GM19438 (cell line): ENCODE measurements at regions not wholly inside any gene's neighbourhood (a gene's known extent, or its start where the extent isn't known, plus 50 kb on each side); places are given as distances from the start of the nearest gene placed in this dataset.
"Not testable (repeated sequence)": the region's sequence is repeated elsewhere in the genome, so short reads cannot be mapped to it uniquely, and the experiment has no call there.

ENCODE experiments used
- ATAC-seq: cut with Tn5 transposase; IDR thresholded peaks from one replicate; pipeline ENCODE4 v1.9.1; 2021; ENCODE audit warnings: low read depth; ENCODE audit not compliant: unreplicated experiment

DNA sequence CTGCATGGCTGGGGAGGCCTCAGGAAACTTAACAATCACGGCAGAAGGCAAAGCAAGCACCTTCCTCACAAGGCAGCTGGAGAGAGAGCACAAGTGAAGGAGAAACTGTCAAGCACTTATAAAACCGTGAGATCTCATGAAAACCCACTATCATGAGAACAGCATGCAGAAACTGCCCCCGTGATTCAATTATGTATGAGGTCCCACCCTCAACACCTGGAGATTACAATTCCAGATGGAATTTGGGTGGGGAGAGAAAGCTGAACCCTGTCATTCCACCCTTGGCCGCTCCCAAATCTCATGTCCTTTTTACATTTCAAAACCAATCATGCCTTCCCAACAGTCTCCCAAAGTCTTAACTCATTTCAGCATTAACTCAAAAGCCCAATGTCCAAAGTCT lies 107.2 kb upstream of the ECI2 start:
- ATAC-seq = no peak

GRCh38 chr6:4240148-4240547 lies 104.8 kb upstream of the ECI2 start:
- no peak for ATAC-seq

GRCh38 chr6:4225161-4225872 lies 89.9 kb upstream of the ECI2 start:
- no peak for ATAC-seq

- ATAC-seq = no peak
Observed at GRCh38 chr6:4224067-4224978, 88.9 kb upstream of the ECI2 start.

- no peak for ATAC-seq
Observed at GRCh38 chr6:4220558-4220957, 85.2 kb upstream of the ECI2 start.

- not testable (repeated sequence) for ATAC-seq
Observed at GRCh38 chr6:4218619-4219317, 83.4 kb upstream of the ECI2 start.

DNA sequence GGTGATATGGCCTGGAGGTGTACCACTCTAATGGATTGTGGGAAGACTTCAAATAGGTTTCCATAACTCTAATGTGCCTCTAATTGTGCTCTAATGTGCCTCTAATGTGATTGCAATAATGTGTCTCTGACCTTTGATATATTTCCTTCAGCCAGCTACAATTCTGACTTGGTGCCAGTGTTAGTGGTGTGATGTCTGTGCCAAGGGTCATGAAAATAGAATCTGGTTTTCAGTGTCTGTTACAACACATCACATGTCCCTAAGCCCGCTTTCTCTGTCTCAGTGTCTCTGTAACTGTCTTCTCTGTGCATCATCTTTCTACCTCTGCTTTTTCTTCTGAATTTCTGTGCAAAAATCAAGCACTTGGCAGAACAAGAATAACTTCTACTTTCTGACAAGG lies 77.2 kb upstream of the ECI2 start:
- no peak for ATAC-seq

DNA sequence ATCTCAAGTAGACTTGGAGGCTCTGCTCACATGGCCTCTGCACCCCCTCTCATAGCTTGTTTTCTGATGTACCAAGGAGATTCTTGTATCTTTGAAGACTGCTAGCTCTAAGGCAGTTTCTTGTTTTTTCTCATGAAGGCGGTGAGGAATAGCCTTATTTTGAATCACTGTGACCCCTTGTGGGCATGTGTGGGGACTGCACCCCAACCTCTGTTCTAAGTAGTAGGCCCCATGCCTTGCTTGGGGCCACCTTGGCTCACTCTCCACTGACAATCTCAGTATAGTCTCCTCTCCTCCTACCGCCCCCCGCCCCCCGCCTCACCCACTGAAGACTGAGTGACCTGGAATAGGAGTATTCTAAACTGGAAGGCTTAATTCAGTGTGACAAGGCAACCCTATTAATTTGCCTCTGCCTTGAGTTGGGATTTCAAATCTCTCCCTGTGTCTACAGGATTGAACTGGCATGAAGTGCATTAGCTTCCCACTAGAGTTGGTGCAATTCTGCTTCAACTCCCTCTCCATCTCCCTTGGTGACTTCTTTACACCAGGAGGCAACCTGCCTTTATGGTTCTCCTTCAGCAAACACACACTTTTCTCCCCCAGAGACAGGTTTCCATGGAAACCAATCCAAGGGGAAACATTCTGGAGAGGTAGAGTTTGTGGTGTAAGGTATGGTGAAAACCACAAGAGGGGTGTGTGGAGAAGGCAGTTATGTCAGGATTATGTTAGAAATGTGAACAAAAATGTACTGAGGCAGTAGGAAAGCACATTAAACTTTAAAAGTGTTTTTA lies 75.4 kb upstream of the ECI2 start:
- no peak for ATAC-seq

GRCh38 chr6:4209196-4209595 lies 73.8 kb upstream of the ECI2 start:
- no peak for ATAC-seq

GRCh38 chr6:4208158-4208557 lies 72.8 kb upstream of the ECI2 start:
- ATAC-seq = no peak

DNA sequence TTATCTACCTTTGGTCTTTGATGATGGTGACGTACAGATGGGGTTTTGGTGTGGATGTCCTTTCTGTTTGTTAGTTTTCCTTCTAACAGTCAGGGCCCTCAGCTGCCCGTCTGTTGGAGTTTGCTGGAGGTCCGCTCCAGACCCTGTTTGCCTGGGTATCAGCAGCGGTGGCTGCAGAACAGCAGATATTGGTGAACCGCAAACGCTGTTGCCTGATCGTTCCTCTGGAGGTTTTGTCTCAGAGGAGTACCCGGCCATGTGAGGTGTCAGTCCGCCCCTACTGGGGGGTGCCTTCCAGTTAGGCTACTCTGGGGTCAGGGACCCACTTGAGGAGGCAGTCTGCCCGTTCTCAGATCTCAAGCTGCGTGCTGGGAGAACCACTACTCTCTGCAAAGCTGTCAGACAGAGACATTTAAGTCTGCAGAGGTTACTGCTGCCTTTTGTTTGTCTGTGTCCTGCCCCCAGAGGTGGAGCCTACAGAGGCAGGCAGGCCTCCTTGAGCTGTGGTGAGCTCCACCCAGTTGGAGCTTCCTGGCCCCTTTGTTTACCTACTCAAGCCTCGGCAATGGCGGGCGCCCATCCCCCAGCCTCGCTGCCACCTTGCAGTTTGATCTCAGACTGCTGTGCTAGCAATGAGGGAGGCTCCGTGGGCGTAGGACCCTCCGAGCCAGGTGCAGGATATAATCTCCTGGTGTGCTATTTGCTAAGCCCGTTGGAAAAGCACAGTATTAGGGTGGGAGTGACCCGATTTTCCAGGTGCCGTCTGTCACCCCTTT lies 68.5 kb upstream of the ECI2 start:
- ATAC-seq = not testable (repeated sequence)

DNA sequence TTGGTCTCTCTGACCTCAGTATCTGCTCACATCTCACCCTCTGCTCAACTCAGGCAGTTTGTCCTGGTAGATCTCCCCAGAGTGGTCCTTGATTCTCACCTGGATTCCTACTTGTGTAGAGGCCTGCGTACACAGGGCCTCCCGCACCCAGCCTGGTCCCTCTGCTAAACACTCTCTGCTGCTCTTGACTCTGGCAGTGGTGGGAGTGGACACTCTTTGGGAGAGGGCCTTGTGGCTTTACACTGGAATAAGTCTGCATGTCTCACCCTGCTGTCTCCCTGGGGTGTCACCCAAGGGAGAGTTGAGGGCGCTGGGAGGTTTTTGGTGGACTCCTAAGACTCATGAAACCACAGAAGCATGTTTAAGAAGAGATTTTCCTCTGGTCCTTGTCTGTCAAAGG lies 57.3 kb upstream of the ECI2 start:
- ATAC-seq = no peak

DNA sequence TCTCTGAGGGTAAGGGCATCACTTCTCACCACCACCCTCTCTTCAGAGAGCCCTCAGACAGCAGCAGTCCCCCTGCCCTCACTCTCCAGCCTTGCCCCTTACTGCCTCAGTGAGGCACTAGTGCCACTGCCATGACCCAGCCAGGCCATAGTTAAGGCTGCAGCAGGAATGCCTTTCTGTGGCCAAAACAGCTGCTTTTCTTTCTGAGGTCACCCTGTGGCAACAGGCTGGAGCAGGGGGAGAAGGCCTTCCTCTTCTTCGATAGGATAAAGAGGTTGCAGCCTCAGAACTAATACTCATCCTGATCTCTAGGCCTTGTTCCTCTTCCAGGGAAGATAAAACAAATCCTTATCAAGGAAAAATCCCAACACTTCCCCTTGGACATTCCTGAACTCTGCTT lies 56.8 kb upstream of the ECI2 start:
- ATAC-seq = no peak

DNA sequence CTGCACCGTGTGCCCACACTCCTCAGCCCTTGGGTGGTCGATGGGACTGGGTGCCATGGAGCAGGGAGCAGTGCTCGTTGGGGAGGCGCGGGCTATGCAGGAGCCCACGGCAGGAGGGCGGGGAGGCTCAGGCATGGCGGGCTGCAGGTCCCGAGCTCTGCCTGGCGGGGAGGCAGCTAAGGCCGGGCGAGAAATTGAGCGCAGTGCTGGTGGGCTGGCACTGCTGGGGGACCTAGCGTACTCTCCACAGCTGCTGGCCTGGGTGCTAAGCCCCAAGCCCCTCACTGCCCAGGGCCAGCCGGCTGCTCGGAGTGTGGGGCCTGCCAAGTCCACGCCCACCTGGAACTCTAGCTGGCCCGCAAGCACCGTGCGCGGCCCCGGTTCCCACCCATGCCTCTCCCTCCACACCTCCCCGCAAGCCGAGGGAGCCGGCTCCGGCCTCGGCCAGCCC lies 55.9 kb upstream of the ECI2 start:
- ATAC-seq = no peak

DNA sequence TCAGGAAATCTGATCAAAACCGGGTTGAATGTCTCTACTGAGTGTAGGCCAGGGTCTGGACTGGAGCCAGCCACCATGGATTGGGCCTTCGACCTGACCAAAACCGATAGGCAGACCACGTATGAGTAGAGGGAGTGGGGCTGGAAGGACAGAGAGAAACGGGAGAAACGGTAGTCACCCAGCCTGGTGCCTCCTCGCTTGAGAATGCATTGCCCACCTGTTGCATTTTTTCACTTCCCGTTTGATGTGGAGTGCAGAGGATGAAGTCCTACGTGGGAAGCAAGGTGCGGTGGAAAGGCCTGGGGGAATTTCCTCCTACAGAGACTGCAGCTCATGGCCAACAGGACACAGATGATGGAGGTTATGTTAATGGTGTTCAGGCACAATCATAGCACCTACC lies 53.9 kb upstream of the ECI2 start:
- ATAC-seq = no peak

GRCh38 chr6:4188801-4189200 lies 53.4 kb upstream of the ECI2 start:
- no peak for ATAC-seq

DNA sequence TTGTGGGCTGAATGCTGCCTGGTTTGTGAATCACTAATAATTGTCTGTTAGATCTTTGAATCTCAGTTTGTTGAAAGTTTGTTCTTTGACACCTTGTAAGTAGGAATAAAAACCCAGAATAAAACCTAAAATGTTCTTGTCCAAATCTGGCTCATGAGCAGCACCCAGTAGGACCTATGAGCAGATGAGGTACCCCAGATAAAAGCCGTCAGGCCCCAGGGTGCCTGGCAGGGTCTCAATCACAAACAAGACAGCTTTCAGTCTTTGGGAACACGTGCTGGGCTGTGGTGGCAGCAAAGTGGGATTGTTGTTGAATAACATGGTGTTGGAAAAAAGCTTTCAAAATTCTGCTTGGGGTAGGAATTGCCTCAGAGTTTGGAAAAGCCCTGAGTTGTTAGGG lies 52.1 kb upstream of the ECI2 start:
- no peak for ATAC-seq

- no peak for ATAC-seq
Observed at GRCh38 chr6:4186385-4186784, 51.0 kb upstream of the ECI2 start.

DNA sequence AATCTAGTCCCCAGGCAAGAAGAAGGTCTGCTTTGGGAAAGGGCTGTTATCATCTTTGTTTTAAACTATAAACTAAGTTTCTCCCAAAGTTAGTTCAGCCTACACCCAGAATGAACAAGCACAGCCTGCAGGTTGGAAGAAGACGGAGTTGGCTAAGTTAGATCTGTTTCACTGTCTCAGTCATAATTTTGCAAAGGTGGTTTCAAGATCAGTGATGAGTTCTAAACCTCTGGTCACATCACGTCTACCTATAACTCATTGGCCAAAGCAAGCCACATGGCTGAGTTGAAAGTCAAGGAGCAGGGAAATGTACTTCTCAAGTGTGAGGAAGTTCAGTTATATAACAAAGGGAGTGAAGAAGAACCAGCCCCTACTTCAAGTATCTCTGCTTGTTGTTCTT lies 50.5 kb upstream of the ECI2 start:
- no peak for ATAC-seq

GRCh38 chr6:4185419-4185818 lies 50.0 kb upstream of the ECI2 start:
- ATAC-seq = no peak
